ENCODE measurements at regions not wholly inside any gene's neighbourhood (a gene's known extent, or its start where the extent isn't known, plus 50 kb on each side); places are given as distances from the start of the nearest gene placed in this dataset.

- Histone ChIP-seq H3K4me3 (ENCODE audit: insufficient read depth, low read depth, low read length) (no peak overlapping the region), H3K36me3 (replicated peaks; ENCODE audit: control insufficient read depth, insufficient read depth, low read length) (no peaks in the 10 kb centered on the region), H3K27me3 (ENCODE audit: control insufficient read depth, insufficient read depth, low read length) (peaks cover 6% of the 10 kb centered on the region)
- no peak for DNase-seq
These were observed 75.3 kb upstream of the IFNE start for GRCh38 chr9:21557428-21557768.

- DNase-seq = no peak
- H3K36me3 ChIP-seq (replicated peaks; ENCODE audit: control insufficient read depth, insufficient read depth, low read length) = no peaks in the 10 kb centered on the region
- H3K4me3 ChIP-seq (ENCODE audit: insufficient read depth, low read depth, low read length) = no peak overlapping the region; the same call in 1 of the 2 replicates
- H3K27me3 ChIP-seq (ENCODE audit: control insufficient read depth, insufficient read depth, low read length) = peaks cover 6% of the 10 kb centered on the region
These were observed 76.0 kb upstream of the IFNE start for GRCh38 chr9:21558079-21558478.

GRCh38 chr9:21558615-21559401 is 76.7 kb upstream of the IFNE start:
- H3K27me3 ChIP-seq (ENCODE audit: control insufficient read depth, insufficient read depth, low read length) = peaks cover 6% of the 10 kb centered on the region
- H3K36me3 ChIP-seq (replicated peaks; ENCODE audit: control insufficient read depth, insufficient read depth, low read length) = no peaks in the 10 kb centered on the region
- H3K4me3 ChIP-seq (ENCODE audit: insufficient read depth, low read depth, low read length) = peak overlapping the region; percentile 89
- no peak for DNase-seq

- peak; percentile 92 for DNase-seq
- peaks cover 6% of the 10 kb centered on the region for H3K27me3 ChIP-seq (ENCODE audit: control insufficient read depth, insufficient read depth, low read length)
- H3K4me3 ChIP-seq (ENCODE audit: insufficient read depth, low read depth, low read length) = peak overlapping the region; percentile 89
- no peaks in the 10 kb centered on the region for H3K36me3 ChIP-seq (replicated peaks; ENCODE audit: control insufficient read depth, insufficient read depth, low read length)
These were observed 77.5 kb upstream of the IFNE start for GRCh38 chr9:21559402-21560280.

- Histone ChIP-seq H3K36me3 (replicated peaks; ENCODE audit: control insufficient read depth, insufficient read depth, low read length) (no peaks in the 10 kb centered on the region), H3K4me3 (ENCODE audit: insufficient read depth, low read depth, low read length) (peak overlapping the region; percentile 89), H3K27me3 (ENCODE audit: control insufficient read depth, insufficient read depth, low read length) (peaks cover 6% of the 10 kb centered on the region)
- DNase-seq = no peak
These were observed 78.2 kb upstream of the IFNE start for GRCh38 chr9:21560281-21560745.

GRCh38 chr9:21561502-21561901 is 79.4 kb upstream of the IFNE start:
- no peak for DNase-seq
- H3K36me3 ChIP-seq (replicated peaks; ENCODE audit: control insufficient read depth, insufficient read depth, low read length) = no peaks in the 10 kb centered on the region
- H3K4me3 ChIP-seq (ENCODE audit: insufficient read depth, low read depth, low read length) = no peak overlapping the region
- H3K27me3 ChIP-seq (ENCODE audit: control insufficient read depth, insufficient read depth, low read length) = peaks cover 6% of the 10 kb centered on the region

- H3K27me3 ChIP-seq (ENCODE audit: control insufficient read depth, insufficient read depth, low read length) = peaks cover 5% of the 10 kb centered on the region; the same call in 1 of the 2 replicates
- no peak overlapping the region for H3K4me3 ChIP-seq (ENCODE audit: insufficient read depth, low read depth, low read length)
- H3K36me3 ChIP-seq (replicated peaks; ENCODE audit: control insufficient read depth, insufficient read depth, low read length) = no peaks in the 10 kb centered on the region
- DNase-seq = no peak
These were observed 82.1 kb upstream of the IFNE start for GRCh38 chr9:21564175-21564574.

- Histone ChIP-seq H3K27me3 (ENCODE audit: control insufficient read depth, insufficient read depth, low read length) (peaks cover under 1% of the 10 kb centered on the region; the same call in 1 of the 2 replicates), H3K4me3 (ENCODE audit: insufficient read depth, low read depth, low read length) (no peak overlapping the region), H3K36me3 (replicated peaks; ENCODE audit: control insufficient read depth, insufficient read depth, low read length) (no peaks in the 10 kb centered on the region)
- no peak for DNase-seq
These were observed 83.0 kb upstream of the IFNE start for GRCh38 chr9:21565155-21565554.

GRCh38 chr9:21567926-21568325 is 85.8 kb upstream of the IFNE start:
- H3K36me3 ChIP-seq (replicated peaks; ENCODE audit: control insufficient read depth, insufficient read depth, low read length) = no peaks in the 10 kb centered on the region
- no peaks in the 10 kb centered on the region for H3K27me3 ChIP-seq (ENCODE audit: control insufficient read depth, insufficient read depth, low read length)
- no peak for DNase-seq
- no peak overlapping the region for H3K4me3 ChIP-seq (ENCODE audit: insufficient read depth, low read depth, low read length)

- Histone ChIP-seq H3K27me3 (ENCODE audit: control insufficient read depth, insufficient read depth, low read length) (no peaks in the 10 kb centered on the region), H3K4me3 (ENCODE audit: insufficient read depth, low read depth, low read length) (no peak overlapping the region), H3K36me3 (replicated peaks; ENCODE audit: control insufficient read depth, insufficient read depth, low read length) (no peaks in the 10 kb centered on the region)
- DNase-seq = no peak
These were observed 86.4 kb upstream of the IFNE start for GRCh38 chr9:21568484-21568883.

- DNase-seq = no peak
- Histone ChIP-seq H3K36me3 (replicated peaks; ENCODE audit: control insufficient read depth, insufficient read depth, low read length) (no peaks in the 10 kb centered on the region), H3K27me3 (ENCODE audit: control insufficient read depth, insufficient read depth, low read length) (no peaks in the 10 kb centered on the region), H3K4me3 (ENCODE audit: insufficient read depth, low read depth, low read length) (no peak overlapping the region)
These were observed 87.6 kb upstream of the IFNE start for GRCh38 chr9:21569721-21570120.

GRCh38 chr9:21570643-21571275 is 88.6 kb upstream of the IFNE start:
- Histone ChIP-seq H3K36me3 (replicated peaks; ENCODE audit: control insufficient read depth, insufficient read depth, low read length) (no peaks in the 10 kb centered on the region), H3K4me3 (ENCODE audit: insufficient read depth, low read depth, low read length) (no peak overlapping the region), H3K27me3 (ENCODE audit: control insufficient read depth, insufficient read depth, low read length) (no peaks in the 10 kb centered on the region)
- DNase-seq = no peak

- H3K4me3 ChIP-seq (ENCODE audit: insufficient read depth, low read depth, low read length) = no peak overlapping the region
- no peaks in the 10 kb centered on the region for H3K36me3 ChIP-seq (replicated peaks; ENCODE audit: control insufficient read depth, insufficient read depth, low read length)
- DNase-seq = no peak
- no peaks in the 10 kb centered on the region for H3K27me3 ChIP-seq (ENCODE audit: control insufficient read depth, insufficient read depth, low read length)
These were observed 92.1 kb upstream of the IFNE start for GRCh38 chr9:21574261-21574660.

GRCh38 chr9:21576331-21577189 is 94.4 kb upstream of the IFNE start:
- Histone ChIP-seq H3K27me3 (ENCODE audit: control insufficient read depth, insufficient read depth, low read length) (no peaks in the 10 kb centered on the region), H3K36me3 (replicated peaks; ENCODE audit: control insufficient read depth, insufficient read depth, low read length) (no peaks in the 10 kb centered on the region), H3K4me3 (ENCODE audit: insufficient read depth, low read depth, low read length) (no peak overlapping the region)
- no peak for DNase-seq
